GM19397 (cell line): ENCODE measurements at regions not wholly inside any gene's neighbourhood (a gene's known extent, or its start where the extent isn't known, plus 50 kb on each side); places are given as distances from the start of the nearest gene placed in this dataset.
"Not testable (repeated sequence)": the region's sequence is repeated elsewhere in the genome, so short reads cannot be mapped to it uniquely, and the experiment has no call there.

Source experiments
- ATAC-seq: cut with Tn5 transposase; IDR thresholded peaks from one replicate; pipeline ENCODE4 v1.9.1; 2021; ENCODE audit warnings: mild to moderate bottlenecking, moderate library complexity; ENCODE audit not compliant: unreplicated experiment

GRCh38 chr7:93658163-93658562 is 83.6 kb upstream of the CALCR start:
- ATAC-seq: not testable (repeated sequence)

DNA sequence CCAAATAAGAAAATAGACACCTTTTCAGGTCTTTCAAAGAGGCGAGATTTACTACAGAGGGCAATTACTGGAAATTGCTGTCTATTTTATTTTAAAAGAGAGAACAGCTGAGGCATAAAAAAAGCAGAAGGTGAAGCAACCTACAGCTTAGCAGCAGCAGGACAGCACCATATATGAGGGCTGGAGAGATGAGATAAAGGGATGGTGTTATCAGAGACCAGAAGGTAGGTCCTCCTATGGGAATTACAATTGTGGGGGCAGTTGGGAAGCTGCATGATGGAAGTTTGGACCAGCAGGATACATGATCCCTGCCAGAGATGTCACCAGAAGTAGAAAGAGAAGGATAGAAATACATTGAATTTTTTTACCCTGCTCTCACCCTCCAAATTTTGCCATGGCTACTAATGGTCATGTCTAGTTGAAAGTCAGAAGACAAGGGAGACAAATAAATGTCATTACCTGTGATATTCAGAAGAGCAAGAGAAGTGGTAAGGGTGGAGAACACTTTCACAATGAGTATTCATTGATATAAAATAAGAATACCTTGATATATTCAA is 77.2 kb upstream of the CALCR start:
- no peak for ATAC-seq

DNA sequence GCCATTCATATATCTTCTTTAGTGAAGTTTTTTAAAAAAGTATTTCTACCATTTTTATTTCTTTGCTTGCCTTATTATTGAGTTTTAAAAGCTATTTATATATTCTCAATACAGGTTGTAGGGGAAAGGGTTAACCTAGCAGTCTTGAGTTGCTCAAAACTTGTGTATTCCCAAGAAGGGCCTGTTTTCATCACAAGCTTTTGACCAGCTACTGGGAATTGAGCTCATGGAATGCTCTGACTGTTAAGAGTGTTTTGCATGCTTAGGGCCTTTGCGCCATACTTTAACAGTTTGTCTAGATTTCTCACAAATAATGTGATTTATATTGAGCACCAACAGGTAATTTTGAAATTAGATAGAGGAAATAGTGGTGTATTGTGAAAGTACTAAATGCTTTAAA is 72.0 kb upstream of the CALCR start:
- no peak for ATAC-seq

GRCh38 chr7:93636276-93636675 is 61.8 kb upstream of the CALCR start:
- ATAC-seq: no peak

DNA sequence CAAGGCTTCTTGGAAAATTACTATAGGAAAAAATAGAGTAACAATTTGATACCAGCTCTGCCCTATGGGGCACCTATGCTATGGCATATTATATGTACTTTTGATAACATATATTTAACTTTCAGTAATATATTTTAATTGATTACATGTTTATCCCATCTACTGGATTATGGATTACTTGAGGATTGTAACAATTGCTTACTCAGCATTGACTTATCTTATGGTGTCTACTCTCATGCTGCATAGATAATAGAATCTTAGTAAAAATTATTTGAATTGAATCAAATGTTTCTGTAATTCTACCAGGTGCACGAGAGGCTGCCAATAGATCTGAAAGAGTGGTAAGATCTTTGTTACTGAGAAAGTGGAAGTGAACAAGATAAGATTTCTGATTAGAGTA is 57.8 kb upstream of the CALCR start:
- ATAC-seq: no peak

GRCh38 chr7:93629291-93629801 is 54.8 kb upstream of the CALCR start:
- no peak for ATAC-seq

DNA sequence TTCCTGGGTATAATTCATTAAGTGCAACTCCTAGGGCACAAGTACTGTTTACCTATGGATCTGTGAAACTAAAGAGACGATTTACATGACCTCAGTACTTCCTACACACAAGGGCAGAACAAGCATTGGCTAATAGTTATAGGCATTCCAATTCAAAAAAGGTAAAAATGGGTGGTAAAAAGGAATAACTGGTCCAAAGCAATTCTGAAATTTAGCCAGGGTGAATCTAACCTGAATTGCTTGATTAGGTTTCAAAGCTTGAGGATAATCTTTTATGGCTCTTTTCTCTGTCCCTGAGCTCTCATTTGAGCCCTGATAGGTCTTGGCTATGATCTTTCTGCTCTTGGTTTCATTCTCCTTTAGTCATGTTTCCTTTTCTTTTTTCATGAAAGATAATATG is 52.3 kb upstream of the CALCR start:
- ATAC-seq: no peak
